ENCODE measurements at regions not wholly inside any gene's neighbourhood (a gene's known extent, or its start where the extent isn't known, plus 50 kb on each side); places are given as distances from the start of the nearest gene placed in this dataset.
A peak's percentile ranks its signal among the peaks of the same experiment; 100 is the strongest.

DNA sequence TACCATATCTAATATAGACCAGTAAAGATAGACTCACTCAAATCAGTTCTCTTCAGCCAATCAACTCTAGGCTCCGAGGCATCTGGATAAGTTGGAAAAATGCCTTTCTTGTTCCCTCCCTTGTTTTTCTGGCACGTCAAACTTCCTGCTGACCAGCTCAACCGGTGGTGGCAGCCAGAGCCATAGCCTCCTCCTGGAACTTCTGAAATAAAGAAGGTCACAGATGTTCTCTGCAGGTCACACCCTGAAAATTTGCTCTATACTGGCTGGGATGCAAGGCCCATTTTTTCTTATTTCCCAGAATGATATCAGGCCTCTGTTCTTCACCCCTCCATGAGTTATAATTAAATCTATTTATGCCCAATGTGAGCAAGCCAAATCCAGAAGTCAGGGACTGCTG lies 81.9 kb downstream of the BMP4 start:
- Histone ChIP-seq H3K4me2 (ENCODE audit: low read length) (no peak overlapping the region), H4K20me1 (ENCODE audit: low read length) (no peaks in the 10 kb centered on the region), H2AFZ (ENCODE audit: low read length) (no peak overlapping the region), H3K36me3 (ENCODE audit: low read depth, low read length) (no peaks in the 10 kb centered on the region), H3F3A (ENCODE audit: low read length, unreplicated experiment) (no peaks in the 10 kb centered on the region), H3K79me2 (ENCODE audit: low read length) (no peaks in the 10 kb centered on the region), H3K27me3 (ENCODE audit: low read length) (no peaks in the 10 kb centered on the region), H3K9ac (ENCODE audit: low read length) (no peak overlapping the region), H3K4me3 (ENCODE audit: low read length) (no peak overlapping the region), H3K4me1 (ENCODE audit: insufficient read depth, low read length) (no peaks in the 10 kb centered on the region), H3K9me3 (ENCODE audit: low read length) (no peaks in the 10 kb centered on the region), H3K9me2 (replicated peaks; ENCODE audit: low read length) (no peaks in the 10 kb centered on the region), H3K27ac (ENCODE audit: low read length) (no peak overlapping the region)
- intact Hi-C loops (cut with micrococcal nuclease): no loop called here
- BruUV-seq (replicated peaks): no TSS peak
- POLR2A ChIA-PET (ENCODE audit: unreplicated experiment): interaction anchor here (0.6 to 0.7 kb wide), 2 partner anchors 12 to 523 kb away, joined by 3 to 5 read pairs; no protein-coding TSS in a partner anchor
- CTCF ChIA-PET: no interaction called here
- ATAC-seq (peak; percentile 31; the same call in 1 of the 2 replicates), DNase-seq (no peak)
- TF ChIP-seq EZH2phosphoT487 (IDR thresholded peaks at IDR 0.05; ENCODE audit: borderline replicate concordance, low read length): no peak
- TF ChIP-seq, protein P1, sequence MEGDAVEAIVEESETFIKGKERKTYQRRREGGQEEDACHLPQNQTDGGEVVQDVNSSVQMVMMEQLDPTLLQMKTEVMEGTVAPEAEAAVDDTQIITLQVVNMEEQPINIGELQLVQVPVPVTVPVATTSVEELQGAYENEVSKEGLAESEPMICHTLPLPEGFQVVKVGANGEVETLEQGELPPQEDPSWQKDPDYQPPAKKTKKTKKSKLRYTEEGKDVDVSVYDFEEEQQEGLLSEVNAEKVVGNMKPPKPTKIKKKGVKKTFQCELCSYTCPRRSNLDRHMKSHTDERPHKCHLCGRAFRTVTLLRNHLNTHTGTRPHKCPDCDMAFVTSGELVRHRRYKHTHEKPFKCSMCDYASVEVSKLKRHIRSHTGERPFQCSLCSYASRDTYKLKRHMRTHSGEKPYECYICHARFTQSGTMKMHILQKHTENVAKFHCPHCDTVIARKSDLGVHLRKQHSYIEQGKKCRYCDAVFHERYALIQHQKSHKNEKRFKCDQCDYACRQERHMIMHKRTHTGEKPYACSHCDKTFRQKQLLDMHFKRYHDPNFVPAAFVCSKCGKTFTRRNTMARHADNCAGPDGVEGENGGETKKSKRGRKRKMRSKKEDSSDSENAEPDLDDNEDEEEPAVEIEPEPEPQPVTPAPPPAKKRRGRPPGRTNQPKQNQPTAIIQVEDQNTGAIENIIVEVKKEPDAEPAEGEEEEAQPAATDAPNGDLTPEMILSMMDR (conservative IDR thresholded peaks at IDR 0.05; ENCODE audit: low read depth, low read length): no peak
- no peak for TF ChIP-seq EZH2 (IDR thresholded peaks at IDR 0.05; ENCODE audit: low read length, unreplicated experiment)

DNA sequence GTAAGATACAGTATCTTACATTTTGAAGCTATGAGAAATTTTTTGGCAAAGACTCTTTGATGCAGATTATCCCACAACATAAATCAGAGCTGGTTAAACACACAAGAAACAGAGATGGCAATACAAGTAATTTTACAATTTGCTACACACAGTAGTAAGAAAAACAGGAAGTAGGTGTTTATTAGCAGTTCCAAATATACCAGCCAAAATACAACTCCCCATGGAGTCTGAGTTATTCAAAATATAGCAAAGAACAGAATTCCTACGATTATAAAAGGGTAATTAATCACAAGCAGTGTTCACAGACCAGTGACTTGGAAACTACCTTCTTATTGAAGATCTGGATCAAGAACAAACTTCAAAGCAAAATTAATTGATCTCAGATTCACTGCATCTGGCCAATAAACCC lies 83.9 kb downstream of the BMP4 start:
- H3K4me1 ChIP-seq (ENCODE audit: insufficient read depth, low read length): no peaks in the 10 kb centered on the region
- no peak for DNase-seq
- H3F3A ChIP-seq (ENCODE audit: low read length, unreplicated experiment): no peaks in the 10 kb centered on the region
- no peaks in the 10 kb centered on the region for H4K20me1 ChIP-seq (ENCODE audit: low read length)
- no peak overlapping the region for H3K27ac ChIP-seq (ENCODE audit: low read length)
- ATAC-seq: no peak
- no peaks in the 10 kb centered on the region for H3K9me2 ChIP-seq (replicated peaks; ENCODE audit: low read length)
- H2AFZ ChIP-seq (ENCODE audit: low read length): no peak overlapping the region
- ChIA-PET CTCF (no interaction called here), POLR2A (ENCODE audit: unreplicated experiment) (no interaction called here)
- H3K4me2 ChIP-seq (ENCODE audit: low read length): no peak overlapping the region
- no peaks in the 10 kb centered on the region for H3K36me3 ChIP-seq (ENCODE audit: low read depth, low read length)
- intact Hi-C loops (cut with micrococcal nuclease): no loop called here
- no TSS peak for BruUV-seq (replicated peaks)
- H3K9me3 ChIP-seq (ENCODE audit: low read length): no peaks in the 10 kb centered on the region
- no peak overlapping the region for H3K9ac ChIP-seq (ENCODE audit: low read length)
- no peak overlapping the region for H3K4me3 ChIP-seq (ENCODE audit: low read length)
- H3K79me2 ChIP-seq (ENCODE audit: low read length): no peaks in the 10 kb centered on the region
- TF ChIP-seq EZH2 (IDR thresholded peaks at IDR 0.05; ENCODE audit: low read length, unreplicated experiment): no peak
- TF ChIP-seq, protein P1 (conservative IDR thresholded peaks at IDR 0.05; ENCODE audit: low read depth, low read length): no peak
- no peak for TF ChIP-seq EZH2phosphoT487 (IDR thresholded peaks at IDR 0.05; ENCODE audit: borderline replicate concordance, low read length)
- no peaks in the 10 kb centered on the region for H3K27me3 ChIP-seq (ENCODE audit: low read length)

DNA sequence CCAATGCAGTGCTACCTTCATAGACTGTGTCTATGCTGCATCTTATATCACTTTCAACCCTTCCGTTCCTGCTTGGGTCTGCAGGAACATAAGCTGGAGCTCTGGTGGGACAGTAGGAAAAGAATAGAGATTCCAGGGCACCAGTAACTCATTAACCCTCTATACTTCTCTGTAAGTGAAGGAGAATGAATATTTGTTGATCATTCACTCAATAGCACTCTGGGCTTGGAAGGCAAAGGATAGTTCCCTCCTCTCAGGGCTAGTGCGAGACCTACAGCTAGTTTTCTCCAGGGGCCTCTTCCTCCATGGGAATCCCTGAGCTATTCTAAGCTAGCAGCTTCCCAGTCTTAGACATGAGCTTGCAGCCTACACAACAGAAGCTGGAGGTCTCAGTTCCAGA lies 84.7 kb downstream of the BMP4 start:
- ChIA-PET POLR2A (ENCODE audit: unreplicated experiment) (no interaction called here), CTCF (no interaction called here)
- Histone ChIP-seq H3F3A (ENCODE audit: low read length, unreplicated experiment) (no peaks in the 10 kb centered on the region), H3K4me3 (ENCODE audit: low read length) (no peak overlapping the region), H3K36me3 (ENCODE audit: low read depth, low read length) (no peaks in the 10 kb centered on the region), H2AFZ (ENCODE audit: low read length) (no peak overlapping the region), H3K4me1 (ENCODE audit: insufficient read depth, low read length) (no peaks in the 10 kb centered on the region), H3K9me2 (replicated peaks; ENCODE audit: low read length) (no peaks in the 10 kb centered on the region), H4K20me1 (ENCODE audit: low read length) (no peaks in the 10 kb centered on the region), H3K9ac (ENCODE audit: low read length) (no peak overlapping the region), H3K27ac (ENCODE audit: low read length) (no peak overlapping the region), H3K79me2 (ENCODE audit: low read length) (no peaks in the 10 kb centered on the region), H3K4me2 (ENCODE audit: low read length) (no peak overlapping the region), H3K27me3 (ENCODE audit: low read length) (no peaks in the 10 kb centered on the region), H3K9me3 (ENCODE audit: low read length) (no peaks in the 10 kb centered on the region)
- ATAC-seq: no peak
- no TSS peak for BruUV-seq (replicated peaks)
- intact Hi-C loops (cut with micrococcal nuclease): no loop called here
- no peak for DNase-seq
- TF ChIP-seq EZH2 (IDR thresholded peaks at IDR 0.05; ENCODE audit: low read length, unreplicated experiment) (no peak), EZH2phosphoT487 (IDR thresholded peaks at IDR 0.05; ENCODE audit: borderline replicate concordance, low read length) (no peak)
- TF ChIP-seq, protein P1 (conservative IDR thresholded peaks at IDR 0.05; ENCODE audit: low read depth, low read length): no peak

Data from PC-3 (cell line).